Tibial nerve (tissue), 4 donors: ENCODE measurements at regions not wholly inside any gene's neighbourhood (a gene's known extent, or its start where the extent isn't known, plus 50 kb on each side); places are given as distances from the start of the nearest gene placed in this dataset.

ENCODE experiments used
- DNase-seq, 2 donors: peaks; one replicate each; pipeline ENCODE4 v3.0.0-alpha.2; 2019; ENCODE audit warnings: low spot score in 2 of 2
- H3K27ac ChIP-seq, 4 donors: fragments of 200-600 bp; sonication (generic) in 3 of 4; one replicate each; pipeline ENCODE4 v1.5.1; 2017 to 2019; ENCODE audit warnings: mild to moderate bottlenecking in 1 of 4
- H3K27me3 ChIP-seq, 2 donors: fragments of 200-600 bp; sonication (generic) in 1 of 2; one replicate each; pipeline versions ENCODE4 v1.5.1 to v1.6.0; 2017 to 2019
- H3K36me3 ChIP-seq, 3 donors: fragments of 200-600 bp; sonication (generic); one replicate each; pipeline ENCODE4 v1.5.1; 2018 to 2019
- H3K4me1 ChIP-seq, 4 donors: fragments of 200-600 bp; sonication (generic) in 3 of 4; one replicate each; pipeline ENCODE4 v1.5.1; 2017 to 2019
- H3K4me3 ChIP-seq, 4 donors: fragments of 200-600 bp; sonication (generic) in 3 of 4; one replicate each; pipeline ENCODE4 v1.5.1; 2017 to 2019; ENCODE audit warnings: mild to moderate bottlenecking in 1 of 4, moderate library complexity in 1 of 4
- H3K9me3 ChIP-seq, 4 donors: fragments of 200-600 bp; sonication (generic) in 3 of 4; one replicate each; pipeline ENCODE4 v1.5.1; 2017 to 2019
- CTCF ChIP-seq, 5 experiments: fragments of 200-600 bp in 3 of 5; fragments of 450-650 bp in 2 of 5; sonication (generic) in 3 of 5; IDR thresholded peaks; one replicate each; pipeline ENCODE4 v1.5.1; 2016 to 2019; ENCODE audit warnings: antibody characterized with exemption in 5 of 5, mild to moderate bottlenecking in 3 of 5, moderate library complexity in 2 of 5
- EP300 ChIP-seq, 2 donors: sonication (generic); formaldehyde crosslinking; IDR thresholded peaks; one replicate each; pipeline ENCODE4 v1.6.1; 2017; ENCODE audit warnings: antibody characterized with exemption in 2 of 2, mild to moderate bottlenecking in 1 of 2
- POLR2A ChIP-seq, 2 donors: fragments of 450-650 bp; IDR thresholded peaks; one replicate each; pipeline ENCODE4 v1.6.1; 2017; ENCODE audit warnings: antibody characterized with exemption in 2 of 2, mild to moderate bottlenecking in 2 of 2, moderate library complexity in 2 of 2
- WGBS, 2 donors: methylation state at CpG; one replicate each; pipeline ENCODE4 v1.1.5; 2018; 5-methylcytosine and 5-hydroxymethylcytosine counted together

- H3K36me3 ChIP-seq: no peaks in the 10 kb centered on the region
- WGBS, 2 donors: 89 to 92% methylated on average over 1 of the region's 1 CpG
- H3K27ac ChIP-seq: no peak overlapping the region
- no peak overlapping the region for H3K4me3 ChIP-seq
- no peak for DNase-seq
- H3K9me3 ChIP-seq: no peaks in the 10 kb centered on the region
- no peaks in the 10 kb centered on the region for H3K27me3 ChIP-seq
- TF ChIP-seq EP300 (IDR thresholded peaks at IDR 0.05) (no peak), CTCF (IDR thresholded peaks at IDR 0.05) (no peak), POLR2A (IDR thresholded peaks at IDR 0.05) (no peak)
- no peaks in the 10 kb centered on the region for H3K4me1 ChIP-seq
These were observed 642.6 kb upstream of the CCDC179 start for GRCh38 chr11:23502826-23503225.

- no peaks in the 10 kb centered on the region for H3K9me3 ChIP-seq
- no peak overlapping the region for H3K27ac ChIP-seq
- no peaks in the 10 kb centered on the region for H3K27me3 ChIP-seq
- H3K36me3 ChIP-seq: no peaks in the 10 kb centered on the region
- no peaks in the 10 kb centered on the region for H3K4me1 ChIP-seq
- H3K4me3 ChIP-seq: no peak overlapping the region
- no peak for DNase-seq
- TF ChIP-seq EP300 (IDR thresholded peaks at IDR 0.05) (no peak), CTCF (IDR thresholded peaks at IDR 0.05) (no peak), POLR2A (IDR thresholded peaks at IDR 0.05) (no peak)
These were observed 648.7 kb upstream of the CCDC179 start for GRCh38 chr11:23509023-23509422.

GRCh38 chr11:23509821-23510220 lies 649.5 kb upstream of the CCDC179 start:
- H3K27me3 ChIP-seq: no peaks in the 10 kb centered on the region
- H3K36me3 ChIP-seq: no peaks in the 10 kb centered on the region
- no peak overlapping the region for H3K4me3 ChIP-seq
- H3K9me3 ChIP-seq: no peaks in the 10 kb centered on the region
- no peaks in the 10 kb centered on the region for H3K4me1 ChIP-seq
- TF ChIP-seq EP300 (IDR thresholded peaks at IDR 0.05): no peak
- TF ChIP-seq CTCF (IDR thresholded peaks at IDR 0.05): no peak
- no peak for TF ChIP-seq POLR2A (IDR thresholded peaks at IDR 0.05)
- 59% methylated on average over 2 of the region's 2 CpGs for WGBS, 2 donors
- H3K27ac ChIP-seq: no peak overlapping the region
- no peak for DNase-seq

- Histone ChIP-seq H3K4me3 (no peak overlapping the region), H3K36me3 (no peaks in the 10 kb centered on the region), H3K27ac (no peak overlapping the region), H3K4me1 (no peaks in the 10 kb centered on the region), H3K9me3 (no peaks in the 10 kb centered on the region), H3K27me3 (no peaks in the 10 kb centered on the region)
- 47 to 77% methylated on average over 2 of the region's 2 CpGs for WGBS, 2 donors
- TF ChIP-seq CTCF (IDR thresholded peaks at IDR 0.05) (no peak), EP300 (IDR thresholded peaks at IDR 0.05) (no peak), POLR2A (IDR thresholded peaks at IDR 0.05) (no peak)
- no peak for DNase-seq
These were observed 658.9 kb upstream of the CCDC179 start for GRCh38 chr11:23519194-23519593.

- Histone ChIP-seq H3K4me1 (no peaks in the 10 kb centered on the region), H3K36me3 (no peaks in the 10 kb centered on the region), H3K27me3 (no peaks in the 10 kb centered on the region), H3K4me3 (no peak overlapping the region), H3K9me3 (no peaks in the 10 kb centered on the region), H3K27ac (no peak overlapping the region)
- WGBS, 2 donors: 90 to 92% methylated on average over 11 of the region's 11 CpGs
- TF ChIP-seq CTCF (IDR thresholded peaks at IDR 0.05): no peak
- no peak for TF ChIP-seq EP300 (IDR thresholded peaks at IDR 0.05)
- no peak for TF ChIP-seq POLR2A (IDR thresholded peaks at IDR 0.05)
- DNase-seq: no peak
These were observed 660.1 kb upstream of the CCDC179 start for GRCh38 chr11:23520226-23520960.
